Coronary artery (tissue), 2 donors: ENCODE measurements at regions not wholly inside any gene's neighbourhood (a gene's known extent, or its start where the extent isn't known, plus 50 kb on each side); places are given as distances from the start of the nearest gene placed in this dataset.

ENCODE experiments used
- DNase-seq: peaks from one replicate; pipeline ENCODE4 v3.0.0-alpha.2; 2017; ENCODE audit warnings: low spot score
- H3K27ac ChIP-seq, 2 donors: fragments of 200-600 bp; sonication (generic); one replicate each; pipeline ENCODE4 v1.5.1; 2016 to 2019
- H3K4me3 ChIP-seq: fragments of 200-600 bp; sonication (generic); 2 replicates; pipeline ENCODE4 v1.5.1; 2016; ENCODE audit warnings: mild to moderate bottlenecking, moderate library complexity
- TF ChIP-seq, protein P1 (sequence below): fragments of 200-600 bp; sonication (generic); IDR thresholded peaks from one replicate; pipeline ENCODE4 v1.5.1; 2019; ENCODE audit warnings: antibody characterized with exemption

- DNase-seq, result no peak
- Histone ChIP-seq H3K4me3 (no peak overlapping the region), H3K27ac (no peak overlapping the region)
- TF ChIP-seq, protein P1, sequence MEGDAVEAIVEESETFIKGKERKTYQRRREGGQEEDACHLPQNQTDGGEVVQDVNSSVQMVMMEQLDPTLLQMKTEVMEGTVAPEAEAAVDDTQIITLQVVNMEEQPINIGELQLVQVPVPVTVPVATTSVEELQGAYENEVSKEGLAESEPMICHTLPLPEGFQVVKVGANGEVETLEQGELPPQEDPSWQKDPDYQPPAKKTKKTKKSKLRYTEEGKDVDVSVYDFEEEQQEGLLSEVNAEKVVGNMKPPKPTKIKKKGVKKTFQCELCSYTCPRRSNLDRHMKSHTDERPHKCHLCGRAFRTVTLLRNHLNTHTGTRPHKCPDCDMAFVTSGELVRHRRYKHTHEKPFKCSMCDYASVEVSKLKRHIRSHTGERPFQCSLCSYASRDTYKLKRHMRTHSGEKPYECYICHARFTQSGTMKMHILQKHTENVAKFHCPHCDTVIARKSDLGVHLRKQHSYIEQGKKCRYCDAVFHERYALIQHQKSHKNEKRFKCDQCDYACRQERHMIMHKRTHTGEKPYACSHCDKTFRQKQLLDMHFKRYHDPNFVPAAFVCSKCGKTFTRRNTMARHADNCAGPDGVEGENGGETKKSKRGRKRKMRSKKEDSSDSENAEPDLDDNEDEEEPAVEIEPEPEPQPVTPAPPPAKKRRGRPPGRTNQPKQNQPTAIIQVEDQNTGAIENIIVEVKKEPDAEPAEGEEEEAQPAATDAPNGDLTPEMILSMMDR, result no peak
Measured at GRCh38 chr11:109597336-109597735, 175.3 kb downstream of the C11orf87 start.

DNA sequence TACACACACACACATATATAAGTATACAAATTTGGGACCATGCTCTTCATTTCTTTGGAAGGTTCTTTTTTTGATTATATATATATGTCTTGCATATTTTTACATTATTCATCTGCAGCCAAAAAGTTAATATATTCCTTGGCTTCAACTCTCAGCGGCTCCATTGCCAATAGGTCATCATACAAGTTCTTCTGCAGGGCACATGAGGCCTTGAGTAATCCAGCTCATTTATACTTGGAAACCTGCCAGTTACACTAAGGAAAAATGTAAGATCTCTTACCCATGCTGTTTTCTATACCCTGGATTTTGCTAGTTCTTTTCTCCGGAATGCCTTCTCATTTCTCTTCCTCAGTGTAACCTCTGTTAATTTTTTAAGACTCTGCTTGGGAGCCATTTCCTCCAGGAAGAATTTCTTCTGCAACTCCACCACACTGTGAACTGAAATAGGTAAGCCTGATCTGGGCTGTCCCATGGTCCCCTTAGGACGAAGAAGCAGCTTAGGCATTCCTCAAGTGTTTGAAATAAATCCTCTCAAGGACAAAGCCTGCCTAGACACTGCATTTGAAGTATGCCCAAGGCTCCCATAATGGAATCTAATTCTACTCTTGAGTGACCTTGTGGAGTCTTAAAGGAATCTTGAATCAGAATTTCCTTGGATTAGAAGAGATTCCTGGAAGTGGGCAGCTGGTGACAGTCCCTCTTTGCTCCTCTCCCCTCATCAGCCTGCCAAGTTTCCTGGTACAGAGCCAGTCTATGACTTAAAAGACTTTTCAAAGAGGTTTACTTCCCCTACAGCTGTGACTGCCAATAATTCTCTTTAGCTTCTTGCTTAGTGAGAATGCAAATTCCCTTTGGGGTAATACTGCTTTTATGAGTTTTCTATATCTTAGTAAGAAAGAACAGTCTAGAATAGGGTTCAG lies 182.8 kb downstream of the C11orf87 start:
- TF ChIP-seq, protein P1, result no peak
- no peak for DNase-seq
- no peak overlapping the region for H3K27ac ChIP-seq
- no peak overlapping the region for H3K4me3 ChIP-seq

DNA sequence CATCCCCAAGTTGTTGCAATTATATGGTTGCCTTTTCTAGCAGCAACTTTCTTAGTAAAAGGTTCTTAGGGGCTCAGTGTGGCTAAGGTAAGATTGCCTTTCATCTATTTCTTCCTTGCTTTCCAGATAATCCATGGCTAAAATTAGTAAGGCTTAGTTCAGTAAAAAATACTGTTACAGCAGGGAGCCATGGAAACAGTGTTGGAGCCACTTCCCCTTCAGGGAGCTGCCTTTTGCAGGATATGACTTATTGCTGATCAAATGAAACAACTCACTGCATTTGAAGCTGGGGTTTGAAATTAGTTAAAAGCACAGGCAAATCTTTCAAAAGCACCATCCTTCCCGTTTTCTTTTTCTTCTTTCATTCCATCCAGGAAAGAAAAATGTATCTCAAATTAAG lies 184.3 kb downstream of the C11orf87 start:
- H3K27ac ChIP-seq, result no peak overlapping the region
- H3K4me3 ChIP-seq, result no peak overlapping the region
- TF ChIP-seq, protein P1, result no peak
- no peak for DNase-seq

DNA sequence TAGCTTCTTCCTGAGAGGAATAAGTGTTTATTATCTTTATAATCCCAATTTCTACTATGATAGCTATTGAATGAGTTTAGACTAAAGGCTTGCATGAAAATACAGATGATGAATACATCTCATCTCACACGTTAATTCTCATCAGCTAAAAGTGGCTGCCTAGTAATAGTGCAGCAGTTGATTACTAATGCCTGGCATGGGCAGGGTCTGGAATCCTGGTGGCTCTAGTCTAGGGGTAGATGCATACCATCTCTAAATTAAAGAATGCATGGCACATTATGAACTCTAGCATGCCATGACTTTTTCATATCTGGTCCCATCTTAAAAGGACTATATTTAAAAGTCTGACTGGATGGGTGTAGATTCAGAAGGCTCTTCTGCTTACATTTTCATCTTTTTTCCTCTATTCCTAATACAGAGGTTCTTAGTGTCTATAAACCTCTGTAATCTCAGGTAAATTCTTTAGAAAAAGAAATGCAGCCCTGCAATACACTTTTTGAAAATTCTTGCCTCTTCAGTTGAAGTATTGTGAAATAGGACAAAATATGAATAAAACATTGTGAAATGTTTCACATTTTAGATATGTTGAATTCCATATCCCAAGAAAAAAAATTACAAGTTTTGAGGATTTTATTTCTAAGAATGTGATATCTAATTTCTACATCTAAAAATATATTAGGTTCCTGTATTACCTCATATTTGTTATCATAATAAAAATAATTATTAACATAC lies 187.6 kb downstream of the C11orf87 start:
- DNase-seq, result no peak
- TF ChIP-seq, protein P1, result no peak
- H3K27ac ChIP-seq, result no peak overlapping the region
- no peak overlapping the region for H3K4me3 ChIP-seq

- no peak overlapping the region for H3K4me3 ChIP-seq
- H3K27ac ChIP-seq, result no peak overlapping the region
- no peak for DNase-seq
- TF ChIP-seq, protein P1, result no peak
Measured at GRCh38 chr11:109612496-109612895, 190.5 kb downstream of the C11orf87 start.

- H3K27ac ChIP-seq, result no peak overlapping the region
- H3K4me3 ChIP-seq, result no peak overlapping the region
- DNase-seq, result no peak
- TF ChIP-seq, protein P1, result no peak
Measured at GRCh38 chr11:109619498-109619897, 197.5 kb downstream of the C11orf87 start.
